Vagina (tissue), 2 donors: ENCODE measurements at regions not wholly inside any gene's neighbourhood (a gene's known extent, or its start where the extent isn't known, plus 50 kb on each side); places are given as distances from the start of the nearest gene placed in this dataset.
"Not testable (repeated sequence)": the region's sequence is repeated elsewhere in the genome, so short reads cannot be mapped to it uniquely, and the experiment has no call there.

Experiments used
- POLR2A ChIP-seq, 2 donors: fragments of 450-650 bp; IDR thresholded peaks; one replicate each; pipeline ENCODE4 v1.6.1; 2017; ENCODE audit warnings: antibody characterized with exemption in 2 of 2, mild to moderate bottlenecking in 2 of 2, moderate library complexity in 2 of 2
- TF ChIP-seq, protein P1 (sequence below), 3 experiments: fragments of 450-650 bp in 2 of 3; fragments of 200-600 bp in 1 of 3; sonication (generic) in 1 of 3; IDR thresholded peaks; one replicate each; pipeline ENCODE4 v1.5.1; 2017 to 2019; ENCODE audit warnings: antibody characterized with exemption in 3 of 3, mild to moderate bottlenecking in 2 of 3, moderate library complexity in 2 of 3

- TF ChIP-seq, protein P1, sequence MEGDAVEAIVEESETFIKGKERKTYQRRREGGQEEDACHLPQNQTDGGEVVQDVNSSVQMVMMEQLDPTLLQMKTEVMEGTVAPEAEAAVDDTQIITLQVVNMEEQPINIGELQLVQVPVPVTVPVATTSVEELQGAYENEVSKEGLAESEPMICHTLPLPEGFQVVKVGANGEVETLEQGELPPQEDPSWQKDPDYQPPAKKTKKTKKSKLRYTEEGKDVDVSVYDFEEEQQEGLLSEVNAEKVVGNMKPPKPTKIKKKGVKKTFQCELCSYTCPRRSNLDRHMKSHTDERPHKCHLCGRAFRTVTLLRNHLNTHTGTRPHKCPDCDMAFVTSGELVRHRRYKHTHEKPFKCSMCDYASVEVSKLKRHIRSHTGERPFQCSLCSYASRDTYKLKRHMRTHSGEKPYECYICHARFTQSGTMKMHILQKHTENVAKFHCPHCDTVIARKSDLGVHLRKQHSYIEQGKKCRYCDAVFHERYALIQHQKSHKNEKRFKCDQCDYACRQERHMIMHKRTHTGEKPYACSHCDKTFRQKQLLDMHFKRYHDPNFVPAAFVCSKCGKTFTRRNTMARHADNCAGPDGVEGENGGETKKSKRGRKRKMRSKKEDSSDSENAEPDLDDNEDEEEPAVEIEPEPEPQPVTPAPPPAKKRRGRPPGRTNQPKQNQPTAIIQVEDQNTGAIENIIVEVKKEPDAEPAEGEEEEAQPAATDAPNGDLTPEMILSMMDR (IDR thresholded peaks at IDR 0.05): not testable (repeated sequence)
- TF ChIP-seq POLR2A (IDR thresholded peaks at IDR 0.05): not testable (repeated sequence)
Observed at GRCh38 chr12:38183617-38184016, 133.0 kb upstream of the ALG10B start.
